ENCODE measurements at regions not wholly inside any gene's neighbourhood (a gene's known extent, or its start where the extent isn't known, plus 50 kb on each side); places are given as distances from the start of the nearest gene placed in this dataset.

- no peak for TF ChIP-seq CTCF (IDR thresholded peaks at IDR 0.05; ENCODE audit: insufficient read depth, low read length)
- no peak for TF ChIP-seq POLR2AphosphoS5 (IDR thresholded peaks at IDR 0.05; ENCODE audit: low read depth)
- no peak for TF ChIP-seq REST (IDR thresholded peaks at IDR 0.05; ENCODE audit: insufficient replicate concordance, low read depth)
- no peak for TF ChIP-seq SPI1 (IDR thresholded peaks at IDR 0.05; ENCODE audit: borderline replicate concordance, low read depth)
Observed at GRCh38 chr1:182251561-182251960, 140.0 kb downstream of the GLUL start.
